Tibial nerve (tissue), 4 donors: ENCODE measurements at regions not wholly inside any gene's neighbourhood (a gene's known extent, or its start where the extent isn't known, plus 50 kb on each side); places are given as distances from the start of the nearest gene placed in this dataset.

ENCODE experiments used
- CTCF ChIP-seq, 5 experiments: fragments of 200-600 bp in 3 of 5; fragments of 450-650 bp in 2 of 5; sonication (generic) in 3 of 5; IDR thresholded peaks; one replicate each; pipeline ENCODE4 v1.5.1; 2016 to 2019; ENCODE audit warnings: antibody characterized with exemption in 5 of 5, mild to moderate bottlenecking in 3 of 5, moderate library complexity in 2 of 5
- EP300 ChIP-seq, 2 donors: sonication (generic); formaldehyde crosslinking; IDR thresholded peaks; one replicate each; pipeline ENCODE4 v1.6.1; 2017; ENCODE audit warnings: antibody characterized with exemption in 2 of 2, mild to moderate bottlenecking in 1 of 2
- POLR2A ChIP-seq, 2 donors: fragments of 450-650 bp; IDR thresholded peaks; one replicate each; pipeline ENCODE4 v1.6.1; 2017; ENCODE audit warnings: antibody characterized with exemption in 2 of 2, mild to moderate bottlenecking in 2 of 2, moderate library complexity in 2 of 2

- TF ChIP-seq POLR2A (IDR thresholded peaks at IDR 0.05) (no peak), CTCF (IDR thresholded peaks at IDR 0.05) (no peak), EP300 (IDR thresholded peaks at IDR 0.05) (no peak)
Measured at GRCh38 chr6:126156973-126157372, 170.6 kb downstream of the TRMT11 start.
